GM21447 (cell line): ENCODE measurements at regions not wholly inside any gene's neighbourhood (a gene's known extent, or its start where the extent isn't known, plus 50 kb on each side); places are given as distances from the start of the nearest gene placed in this dataset.

Experiments used
- ATAC-seq: cut with Tn5 transposase; IDR thresholded peaks from one replicate; pipeline ENCODE4 v1.9.1; 2021; ENCODE audit not compliant: unreplicated experiment

DNA sequence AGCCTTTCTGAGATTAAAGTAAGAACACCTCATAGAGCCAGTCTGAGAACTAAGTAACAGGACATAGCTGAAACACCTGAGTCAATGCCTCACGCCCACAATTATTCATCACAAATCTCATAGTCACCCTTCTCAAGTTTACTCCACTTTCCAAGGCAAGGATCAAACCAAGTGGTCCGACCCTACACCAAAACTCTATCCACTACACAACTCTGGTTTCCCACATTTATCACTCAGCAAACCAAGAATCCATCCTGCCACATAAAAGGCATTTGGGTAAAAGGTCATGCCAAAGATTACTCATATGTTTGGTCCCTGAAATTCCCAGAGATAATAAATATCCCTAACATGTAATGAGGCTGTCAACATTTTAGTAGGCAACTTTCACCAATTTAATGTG, 144.1 kb downstream of the RPAP3 start:
- no peak for ATAC-seq

DNA sequence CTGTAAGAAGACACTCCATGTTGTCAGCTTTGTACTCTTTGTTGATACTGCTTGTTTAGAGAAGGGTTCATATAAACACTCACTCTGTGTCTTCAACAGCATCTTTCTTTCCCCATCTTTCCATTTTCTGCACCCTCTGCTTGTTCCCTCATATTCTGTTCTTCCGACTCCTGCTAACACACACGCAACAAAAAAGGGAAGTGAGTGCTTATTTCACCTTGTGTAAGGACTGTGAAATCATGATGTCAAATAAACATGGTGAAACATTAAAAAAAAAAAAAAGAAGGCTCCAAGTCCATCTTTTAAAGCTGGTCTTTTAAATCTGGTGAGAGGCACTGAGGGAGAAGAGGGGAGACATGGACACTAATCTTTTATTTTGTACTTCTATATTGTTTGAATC, 145.4 kb downstream of the RPAP3 start:
- ATAC-seq = no peak

DNA sequence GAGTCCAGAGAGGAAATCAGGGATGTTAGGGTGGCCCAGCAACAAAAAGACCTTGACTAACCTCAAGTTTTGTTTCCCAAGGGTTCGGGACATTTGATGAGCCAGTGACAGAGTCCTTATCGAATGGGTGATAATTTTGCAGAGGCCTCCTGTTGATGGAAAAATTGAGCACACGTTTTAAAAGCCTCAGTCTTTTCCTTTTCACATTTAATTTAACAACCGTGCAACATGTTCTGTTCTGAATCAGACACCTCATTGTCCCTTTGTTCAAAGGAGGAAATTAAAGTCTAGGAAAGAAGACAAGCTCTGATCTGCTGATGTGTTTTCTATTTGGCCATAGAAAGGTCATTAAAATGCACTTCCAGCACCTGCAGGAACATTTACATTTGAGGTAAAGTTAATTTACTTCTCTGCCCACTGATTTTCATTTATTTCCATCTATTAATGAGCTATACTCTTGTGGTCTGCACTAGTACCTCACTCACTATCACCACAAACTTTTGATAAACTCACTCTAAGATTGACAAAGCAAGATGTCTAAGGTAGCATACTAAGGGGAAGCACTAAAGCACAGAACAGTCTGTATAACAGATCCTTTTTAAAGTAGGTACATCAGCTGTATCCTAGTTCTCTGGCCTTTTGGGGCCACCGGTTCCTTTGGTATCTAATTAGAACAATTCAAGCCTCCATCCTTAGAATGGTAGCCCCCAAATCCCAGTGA, 147.0 kb downstream of the RPAP3 start:
- no peak for ATAC-seq

DNA sequence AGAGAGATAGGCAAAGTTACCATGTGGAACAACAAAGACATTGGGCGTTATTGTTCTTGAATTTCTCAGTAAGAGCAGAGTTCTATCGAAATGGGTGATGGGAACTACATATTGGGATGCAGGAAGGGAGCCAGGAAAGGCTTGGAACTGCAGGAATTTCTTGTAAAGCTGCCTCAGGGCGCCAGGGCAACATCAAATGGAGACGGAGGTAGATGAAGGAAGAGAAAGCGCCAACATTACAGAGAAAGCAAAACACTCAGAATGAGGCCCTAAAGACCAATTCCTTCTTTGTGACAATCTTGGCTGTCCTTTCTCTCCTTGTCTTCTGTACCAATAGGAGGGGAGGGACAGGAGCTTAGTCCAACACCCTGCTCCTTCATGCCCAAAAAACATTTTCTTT, 148.4 kb downstream of the RPAP3 start:
- no peak for ATAC-seq

DNA sequence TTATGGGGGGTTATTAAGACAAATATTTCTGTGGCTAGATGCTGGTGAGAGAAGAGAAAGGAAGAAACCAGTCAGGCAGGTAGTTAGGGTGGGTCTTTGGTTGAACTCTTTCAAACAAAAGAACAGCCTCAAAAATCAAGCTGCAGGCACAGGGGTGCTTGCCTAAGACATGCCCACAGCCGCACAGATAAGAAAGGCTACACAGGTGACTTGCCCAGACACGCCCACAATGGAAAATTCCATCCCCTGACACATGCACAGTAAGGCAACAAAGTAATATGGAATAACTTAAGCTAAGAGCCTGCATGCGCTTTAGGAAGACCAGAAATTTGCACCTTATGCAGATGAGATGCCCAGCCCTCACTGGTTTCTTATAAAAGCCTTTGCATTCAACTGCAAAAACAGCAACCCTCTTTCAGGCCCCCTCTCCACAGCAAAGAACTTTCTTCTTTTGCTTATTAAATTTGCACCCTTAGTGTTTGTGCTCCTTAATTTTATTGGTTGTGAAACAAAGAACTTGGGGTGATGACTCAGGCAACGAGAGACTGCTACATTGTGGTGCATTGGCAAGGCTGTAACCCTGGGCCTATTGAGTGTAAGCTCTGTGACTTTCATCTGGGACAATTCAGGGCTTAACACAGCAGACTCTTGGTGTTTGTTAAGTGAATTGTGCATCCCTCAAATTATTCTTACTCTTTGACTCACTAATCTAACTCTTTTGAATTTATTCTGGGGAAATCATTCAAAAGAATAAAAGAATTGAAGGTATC, 149.4 kb downstream of the RPAP3 start:
- ATAC-seq = no peak

DNA sequence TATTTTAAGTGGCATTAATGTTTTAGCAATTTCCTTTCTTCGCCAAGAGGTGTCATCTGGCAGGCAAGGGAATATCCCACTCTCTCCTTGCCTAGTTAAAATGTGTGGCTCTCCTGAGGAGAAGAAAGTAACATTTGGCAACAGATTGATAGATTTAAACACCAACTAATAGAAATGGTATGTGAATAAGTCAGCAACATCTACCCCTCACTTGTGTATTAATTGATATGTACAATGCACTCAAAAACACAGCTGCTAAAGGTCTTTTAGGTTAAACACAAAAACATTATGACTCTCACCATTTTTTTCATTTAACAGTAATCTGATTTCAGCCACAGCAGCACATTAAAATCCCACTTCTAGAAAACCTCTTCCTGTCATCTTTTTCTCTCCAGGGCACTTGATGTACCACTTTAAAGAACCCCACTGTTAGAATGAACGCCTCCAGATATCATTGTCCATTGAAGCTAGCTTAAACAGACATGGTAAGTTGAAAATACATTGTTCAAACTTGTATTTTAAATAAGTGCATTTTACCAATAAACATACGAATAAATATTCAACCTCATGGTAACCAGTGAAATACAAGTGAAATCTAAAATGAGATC, 151.7 kb downstream of the RPAP3 start:
- no peak for ATAC-seq

DNA sequence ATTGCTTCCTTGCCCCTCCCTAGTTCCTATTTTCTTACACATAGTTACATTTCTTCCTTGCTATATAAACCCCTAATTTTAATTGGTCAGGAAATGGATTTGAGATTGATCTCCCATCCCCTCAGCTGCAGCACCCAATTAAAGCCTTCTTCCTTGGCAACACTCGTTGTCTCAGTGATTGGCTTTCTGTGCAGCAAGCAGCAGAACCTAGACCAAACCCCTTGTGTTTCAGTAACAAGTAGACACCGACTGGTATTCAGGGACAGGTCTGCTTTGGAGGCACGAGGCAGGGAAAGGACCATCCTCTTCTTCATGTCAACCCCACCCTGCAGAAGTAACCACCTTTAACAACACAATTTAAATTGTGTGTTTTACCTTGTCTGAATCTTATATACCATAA, 152.6 kb downstream of the RPAP3 start:
- ATAC-seq = no peak

DNA sequence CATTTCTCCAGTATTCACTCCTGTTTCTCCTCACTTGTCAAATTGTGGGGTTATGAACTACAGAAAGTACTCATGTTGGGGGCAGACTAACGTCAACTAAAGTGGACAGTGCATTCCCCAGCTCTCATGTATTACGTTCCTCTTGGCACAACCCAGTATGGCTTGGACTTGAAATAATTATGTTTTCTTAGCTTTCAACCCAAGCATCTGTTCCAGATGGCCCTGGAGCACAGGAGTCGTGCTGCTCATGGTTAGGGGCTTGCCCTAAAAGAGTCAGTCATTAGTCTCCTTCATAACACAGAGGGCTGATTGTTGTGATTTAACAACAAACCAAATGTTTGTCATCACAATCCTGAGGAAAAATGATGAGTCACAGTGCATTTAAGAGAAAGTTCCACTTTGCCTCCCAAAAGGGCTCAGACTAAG, 154.4 kb downstream of the RPAP3 start:
- no peak for ATAC-seq

DNA sequence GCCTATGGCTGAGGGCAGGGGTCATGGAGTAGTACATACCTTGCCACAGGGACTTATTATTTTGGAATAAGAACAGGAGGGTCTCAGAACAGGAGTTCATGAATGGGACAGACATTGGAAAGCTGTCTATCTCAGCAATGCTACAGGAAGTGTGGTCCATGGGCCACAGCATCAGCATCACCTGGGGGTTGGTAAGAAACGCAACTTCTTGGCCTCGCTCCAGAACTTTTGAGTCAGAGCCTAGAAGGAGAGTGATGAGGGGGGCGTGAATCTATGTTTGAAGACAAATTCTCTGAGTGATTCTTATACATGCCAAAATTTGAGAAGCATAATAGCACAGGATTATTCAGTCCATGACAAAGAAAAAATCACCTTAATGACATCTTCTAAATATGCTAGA, 156.6 kb downstream of the RPAP3 start:
- ATAC-seq = no peak

DNA sequence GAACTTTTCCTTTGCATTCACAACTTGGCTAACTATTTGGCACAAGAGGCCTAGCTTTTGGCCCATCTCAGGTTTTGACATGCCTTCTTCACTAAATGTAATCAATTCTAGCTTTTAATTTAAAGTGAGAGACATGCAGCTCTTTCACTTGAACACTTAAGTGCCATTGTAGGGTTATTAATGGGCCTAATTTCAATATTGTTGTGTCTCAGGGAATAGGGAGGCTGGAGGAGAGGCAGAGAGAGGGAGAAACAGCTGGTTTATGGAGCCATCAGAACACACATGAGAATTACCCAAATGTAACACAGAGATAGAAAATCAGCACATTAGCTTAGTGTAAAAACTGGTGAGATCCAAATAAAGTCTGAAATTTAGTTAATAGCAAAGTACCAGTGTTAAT, 157.4 kb downstream of the RPAP3 start:
- no peak for ATAC-seq

DNA sequence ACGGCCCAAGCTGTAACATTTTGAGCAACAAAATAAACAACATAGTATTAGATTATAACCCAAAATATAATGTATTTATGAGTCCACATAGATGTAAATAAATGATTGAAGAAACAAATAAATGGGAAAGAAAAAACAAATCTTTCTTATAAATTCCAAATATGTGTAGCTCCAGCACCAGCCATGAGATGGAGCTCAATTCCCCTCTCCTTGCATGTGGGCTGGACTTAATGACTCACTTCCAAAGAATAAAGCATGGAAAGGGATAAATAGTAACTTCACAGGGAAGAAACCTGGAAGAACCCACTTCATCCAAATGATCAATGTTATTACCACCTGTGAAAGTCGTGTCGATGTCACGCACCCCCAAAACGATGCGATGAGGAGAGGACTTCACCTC, 158.8 kb downstream of the RPAP3 start:
- no peak for ATAC-seq

DNA sequence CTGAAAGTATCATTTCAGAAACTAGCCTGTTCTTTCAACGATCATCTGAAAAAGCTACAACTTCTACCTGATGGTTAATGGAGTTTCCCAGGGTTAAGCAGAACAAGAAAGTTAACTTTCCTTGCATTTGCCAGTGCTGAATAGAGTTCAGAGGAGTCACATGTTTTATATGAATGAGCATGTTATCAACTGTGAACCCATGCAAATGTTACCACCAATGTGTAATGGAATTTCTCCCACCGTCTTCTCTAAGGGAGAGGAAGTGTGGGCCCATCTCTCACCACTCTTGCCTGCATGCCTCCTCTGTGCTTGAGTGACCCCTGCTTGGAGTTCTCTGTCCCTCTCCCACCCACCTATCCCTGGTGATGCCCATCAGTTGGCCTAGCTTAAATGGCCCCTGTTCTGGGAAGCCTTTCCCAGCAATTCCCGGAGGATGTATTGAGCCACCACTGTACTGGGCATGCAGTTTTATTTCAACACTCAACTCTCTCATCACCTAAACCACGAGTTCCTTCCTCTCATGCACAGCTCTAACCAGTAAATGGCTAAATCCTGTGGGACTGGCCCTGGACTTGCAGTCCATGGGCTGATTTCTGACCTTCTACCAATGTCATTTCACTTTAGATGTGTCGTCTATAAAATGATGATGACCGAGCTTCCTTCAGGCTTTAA, 159.8 kb downstream of the RPAP3 start:
- no peak for ATAC-seq

DNA sequence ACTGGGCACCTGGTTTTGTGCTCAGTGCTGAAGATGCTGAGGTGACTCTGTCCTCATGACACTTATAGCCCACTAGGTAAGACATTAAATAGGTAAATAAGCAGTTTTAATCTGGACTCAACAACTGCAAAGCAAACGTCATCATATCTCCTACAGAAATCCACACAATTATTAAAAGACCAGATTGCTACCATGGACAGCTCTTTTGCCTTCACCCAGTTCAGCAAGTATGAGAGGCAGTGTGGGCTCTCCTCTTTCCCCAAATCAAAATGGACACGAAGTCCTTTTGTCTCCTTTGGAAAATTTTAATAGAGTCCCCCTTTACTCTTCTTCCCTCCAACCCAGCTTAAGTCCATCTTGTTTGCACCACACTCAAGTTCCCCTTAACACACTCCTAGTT, 171.1 kb downstream of the RPAP3 start:
- no peak for ATAC-seq

DNA sequence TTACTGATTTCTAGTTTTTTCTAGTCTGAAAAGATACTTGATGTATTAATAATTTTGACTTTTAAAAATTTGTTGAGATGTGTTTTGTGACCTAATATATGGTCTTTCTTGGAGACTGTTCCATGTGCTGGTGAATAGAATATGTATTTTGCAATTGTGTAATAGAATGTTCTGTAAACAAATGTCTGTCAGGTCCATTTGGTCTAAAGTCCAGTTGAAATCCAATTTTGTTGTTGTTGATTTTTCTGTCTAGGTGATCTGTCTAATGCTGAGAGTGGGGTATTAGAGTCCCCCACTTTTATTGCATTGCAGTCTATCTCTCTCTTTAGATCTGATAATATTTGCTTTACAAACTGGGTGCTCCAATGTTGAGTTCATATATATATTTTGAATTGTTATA, 175.8 kb downstream of the RPAP3 start:
- no peak for ATAC-seq

DNA sequence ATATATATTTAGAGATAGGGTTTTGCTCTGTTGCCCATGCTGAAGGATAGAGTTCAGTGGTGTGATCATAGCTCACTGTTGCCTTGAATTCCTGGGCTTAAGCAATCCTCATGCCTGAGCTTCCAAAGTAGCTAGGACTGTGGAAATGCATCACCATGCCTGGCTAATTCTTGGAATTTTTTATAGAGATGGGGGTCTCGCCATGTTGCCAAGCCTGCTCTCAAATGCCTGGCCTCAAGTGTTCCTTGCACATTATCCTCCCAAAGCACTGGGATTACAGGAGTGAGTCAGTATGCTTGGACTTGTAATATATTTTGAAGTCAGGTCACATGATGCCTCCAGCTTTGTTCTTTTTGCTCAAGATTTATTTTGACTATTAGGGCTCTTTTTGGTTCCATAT, 178.0 kb downstream of the RPAP3 start:
- ATAC-seq = no peak

DNA sequence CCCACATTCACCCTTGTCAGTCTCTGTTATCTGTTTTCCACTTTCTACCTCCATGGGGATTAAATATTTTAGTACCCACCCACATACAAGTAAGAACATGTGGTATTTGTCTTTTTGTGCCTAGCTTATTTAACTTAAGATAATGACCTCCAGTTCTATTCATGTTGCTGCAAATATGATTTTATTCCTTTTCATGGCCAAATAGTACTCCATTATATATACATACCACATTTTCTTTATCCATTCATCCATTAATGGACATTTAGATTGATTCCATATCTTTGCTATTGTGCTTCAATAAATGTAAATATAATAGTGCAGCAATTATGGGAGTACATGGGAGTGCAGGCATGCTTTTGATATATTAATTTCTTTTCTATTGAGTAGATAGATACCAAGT, 185.8 kb downstream of the RPAP3 start:
- ATAC-seq = no peak

DNA sequence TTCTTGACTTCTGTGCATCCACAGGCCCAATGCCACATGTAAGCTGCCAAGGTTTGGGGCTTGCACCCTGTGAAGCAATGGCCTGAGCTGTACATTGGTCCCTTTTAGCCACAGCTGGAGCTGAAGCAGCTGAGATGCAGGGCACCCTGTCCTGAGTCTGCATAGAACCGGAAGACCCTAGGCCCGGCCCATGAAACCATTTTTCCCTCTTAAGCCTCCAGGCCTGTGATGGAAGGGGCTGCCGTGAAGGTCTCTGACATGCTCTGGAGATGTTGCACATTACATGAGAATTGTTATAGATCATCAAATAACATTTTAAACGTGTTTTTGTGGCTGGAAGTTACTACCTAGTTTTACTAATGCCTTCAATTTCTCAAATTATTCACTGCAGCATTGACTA, 188.7 kb downstream of the RPAP3 start:
- ATAC-seq = no peak

DNA sequence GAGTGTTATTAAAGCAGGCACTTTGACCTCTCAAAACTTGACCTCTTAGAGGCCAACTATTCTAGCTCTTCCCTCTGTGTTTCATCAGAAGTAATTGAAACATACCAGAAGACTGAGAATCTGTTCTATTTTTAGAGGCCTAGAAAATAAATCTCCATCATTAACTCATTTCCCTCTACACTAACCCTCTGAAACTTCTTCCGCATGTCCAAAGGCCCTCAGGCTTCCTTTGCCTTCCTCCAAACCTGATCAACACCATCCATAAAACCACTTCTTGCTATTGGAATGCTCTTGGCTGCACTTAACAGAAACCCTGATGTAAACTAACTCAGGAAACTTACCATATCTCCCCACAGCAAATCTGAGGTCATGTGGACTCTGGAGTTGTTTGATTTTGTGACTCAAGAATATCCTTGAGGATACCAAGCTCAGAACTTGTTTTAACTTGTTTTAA, 196.4 kb downstream of the RPAP3 start:
- no peak for ATAC-seq

DNA sequence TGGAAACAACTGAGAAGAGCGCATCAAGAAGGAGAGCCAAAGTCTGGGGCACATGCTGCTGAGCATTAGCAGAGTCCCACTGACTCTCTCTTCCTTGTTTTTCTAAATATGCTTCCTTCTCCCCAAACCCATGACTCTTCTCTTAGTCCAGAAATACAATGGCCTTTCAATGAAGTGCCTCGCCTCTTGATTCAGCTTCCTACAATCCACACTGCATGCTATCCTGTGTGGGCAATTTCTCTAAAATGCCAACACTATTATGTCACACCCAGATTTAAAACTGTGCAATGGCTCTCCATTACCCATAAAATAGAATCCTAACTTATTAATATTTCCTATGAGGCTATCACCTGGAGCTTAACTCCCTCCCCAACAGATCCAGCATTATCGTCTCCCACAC, 198.6 kb downstream of the RPAP3 start:
- ATAC-seq = no peak

DNA sequence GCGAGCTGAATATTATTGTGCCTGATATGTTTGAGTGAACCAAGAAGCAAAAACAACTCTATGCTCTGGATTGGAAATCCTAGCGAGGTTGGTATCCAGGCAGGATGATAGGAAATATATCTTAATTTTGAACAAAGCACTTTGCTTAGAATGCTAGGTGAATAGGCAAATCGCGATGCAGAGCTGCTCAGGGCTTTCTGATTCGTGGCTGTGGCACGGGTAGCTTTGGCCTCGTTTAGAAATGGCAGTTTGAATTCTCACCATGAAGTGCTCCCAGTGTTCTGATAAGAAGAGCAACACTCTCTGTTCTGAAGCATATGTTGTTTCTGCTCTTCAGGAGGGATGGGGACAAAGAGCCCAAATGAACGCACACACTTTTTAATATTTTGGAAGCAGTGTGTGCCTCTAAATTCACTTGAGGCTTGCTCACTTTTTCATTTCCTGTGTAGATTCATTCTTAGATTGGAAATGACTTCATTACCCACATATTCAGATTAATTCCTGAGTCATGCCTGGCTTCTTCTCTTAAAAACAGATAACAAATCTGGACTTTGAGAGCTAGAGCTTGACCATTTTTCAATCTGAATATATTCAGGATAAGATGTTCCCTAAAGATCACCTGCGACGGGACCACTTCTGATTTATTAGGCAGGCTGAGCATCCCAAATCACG, 200.9 kb downstream of the RPAP3 start:
- ATAC-seq = no peak

DNA sequence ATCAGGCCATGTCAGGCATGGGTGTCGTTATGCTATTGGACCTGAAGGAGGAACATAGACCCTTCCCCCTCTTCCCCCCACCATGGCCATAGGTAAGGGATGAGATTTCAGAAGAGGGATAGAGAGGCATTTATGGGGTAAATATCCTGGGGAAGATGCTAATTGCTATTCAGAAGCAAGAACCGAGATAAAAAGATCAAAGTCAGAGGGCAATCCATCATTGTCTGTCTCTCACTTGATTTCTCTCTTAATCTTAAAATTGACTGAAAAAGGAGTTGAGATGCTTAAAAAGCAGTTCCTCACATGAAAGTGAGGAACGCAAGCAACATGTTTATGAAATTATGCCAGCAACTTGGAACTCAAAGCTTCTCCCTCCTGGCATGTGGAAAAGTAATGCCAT, 212.0 kb downstream of the RPAP3 start:
- ATAC-seq = no peak
